ENCODE measurements at regions not wholly inside any gene's neighbourhood (a gene's known extent, or its start where the extent isn't known, plus 50 kb on each side); places are given as distances from the start of the nearest gene placed in this dataset.
"Not testable (repeated sequence)": the region's sequence is repeated elsewhere in the genome, so short reads cannot be mapped to it uniquely, and the experiment has no call there.

- CTCF ChIA-PET: no interaction called here
- ATAC-seq (no peak), DNase-seq (no peak)
- H3K27ac Mint-ChIP-seq: no peak overlapping the region
- H3K4me1 Mint-ChIP-seq: no peaks in the 10 kb centered on the region
- H3K9me3 Mint-ChIP-seq (ENCODE audit: low read depth): no peaks in the 10 kb centered on the region
- no peak overlapping the region for H3K4me3 Mint-ChIP-seq
- H3K27me3 Mint-ChIP-seq: peaks cover 11% of the 10 kb centered on the region
- no peaks in the 10 kb centered on the region for H3K36me3 Mint-ChIP-seq
Observed at GRCh38 chr9:73049280-73049679, 96.4 kb upstream of the ALDH1A1 start.

GRCh38 chr9:73046769-73047168 is 93.9 kb upstream of the ALDH1A1 start:
- ATAC-seq (no peak), DNase-seq (no peak)
- H3K36me3 Mint-ChIP-seq: no peaks in the 10 kb centered on the region
- no peaks in the 10 kb centered on the region for H3K9me3 Mint-ChIP-seq (ENCODE audit: low read depth)
- H3K4me3 Mint-ChIP-seq: no peak overlapping the region
- no peak overlapping the region for H3K27ac Mint-ChIP-seq
- no peaks in the 10 kb centered on the region for H3K27me3 Mint-ChIP-seq
- CTCF ChIA-PET: no interaction called here
- no peaks in the 10 kb centered on the region for H3K4me1 Mint-ChIP-seq

GRCh38 chr9:73044776-73045175 is 91.9 kb upstream of the ALDH1A1 start:
- H3K27ac Mint-ChIP-seq; H3K9me3 Mint-ChIP-seq (ENCODE audit: low read depth); DNase-seq; H3K4me1 Mint-ChIP-seq; ATAC-seq; H3K27me3 Mint-ChIP-seq; CTCF ChIA-PET; H3K4me3 Mint-ChIP-seq; H3K36me3 Mint-ChIP-seq: not testable (repeated sequence)

- Mint-ChIP-seq H3K4me3 (no peak overlapping the region), H3K9me3 (ENCODE audit: low read depth) (no peaks in the 10 kb centered on the region), H3K4me1 (no peaks in the 10 kb centered on the region), H3K27ac (no peak overlapping the region), H3K27me3 (peaks cover 14% of the 10 kb centered on the region), H3K36me3 (no peaks in the 10 kb centered on the region)
- CTCF ChIA-PET: no interaction called here
- DNase-seq (no peak), ATAC-seq (no peak)
Observed at GRCh38 chr9:73042155-73042554, 89.3 kb upstream of the ALDH1A1 start.

- DNase-seq (no peak), ATAC-seq (no peak)
- Mint-ChIP-seq H3K36me3 (no peaks in the 10 kb centered on the region), H3K4me3 (no peak overlapping the region), H3K27ac (no peak overlapping the region), H3K27me3 (peaks cover 29% of the 10 kb centered on the region), H3K9me3 (ENCODE audit: low read depth) (no peaks in the 10 kb centered on the region), H3K4me1 (no peaks in the 10 kb centered on the region)
- CTCF ChIA-PET: no interaction called here
Observed at GRCh38 chr9:73039271-73040263, 86.7 kb upstream of the ALDH1A1 start.

GRCh38 chr9:73038613-73039012 is 85.8 kb upstream of the ALDH1A1 start:
- ATAC-seq (no peak), DNase-seq (no peak)
- no peak overlapping the region for H3K27ac Mint-ChIP-seq
- H3K9me3 Mint-ChIP-seq (ENCODE audit: low read depth): no peaks in the 10 kb centered on the region
- peaks cover 36% of the 10 kb centered on the region for H3K27me3 Mint-ChIP-seq
- no peaks in the 10 kb centered on the region for H3K4me1 Mint-ChIP-seq
- CTCF ChIA-PET: no interaction called here
- no peak overlapping the region for H3K4me3 Mint-ChIP-seq
- no peaks in the 10 kb centered on the region for H3K36me3 Mint-ChIP-seq

GRCh38 chr9:73038089-73038509 is 85.2 kb upstream of the ALDH1A1 start:
- no peaks in the 10 kb centered on the region for H3K4me1 Mint-ChIP-seq
- CTCF ChIA-PET: no interaction called here
- no peak for ATAC-seq

GRCh38 chr9:73037613-73038012 is 84.8 kb upstream of the ALDH1A1 start:
- Mint-ChIP-seq H3K27ac (no peak overlapping the region), H3K9me3 (ENCODE audit: low read depth) (no peaks in the 10 kb centered on the region), H3K4me1 (no peaks in the 10 kb centered on the region), H3K27me3 (peaks cover 38% of the 10 kb centered on the region), H3K36me3 (no peaks in the 10 kb centered on the region), H3K4me3 (no peak overlapping the region)
- CTCF ChIA-PET: no interaction called here
- no peak for DNase-seq
- ATAC-seq: no peak

More at GRCh38 chr9:73038089-73038509, 85.2 kb upstream of the ALDH1A1 start:
- Mint-ChIP-seq H3K36me3 (no peaks in the 10 kb centered on the region), H3K27ac (no peak overlapping the region), H3K27me3 (peaks cover 38% of the 10 kb centered on the region), H3K4me3 (no peak overlapping the region), H3K9me3 (ENCODE audit: low read depth) (no peaks in the 10 kb centered on the region)
- no peak for DNase-seq

- Mint-ChIP-seq H3K9me3 (ENCODE audit: low read depth) (no peaks in the 10 kb centered on the region), H3K4me3 (no peak overlapping the region), H3K27ac (no peak overlapping the region), H3K27me3 (peaks cover 40% of the 10 kb centered on the region), H3K36me3 (no peaks in the 10 kb centered on the region), H3K4me1 (no peaks in the 10 kb centered on the region)
- CTCF ChIA-PET: no interaction called here
- ATAC-seq (no peak), DNase-seq (no peak)
Observed at GRCh38 chr9:73034962-73035361, 82.1 kb upstream of the ALDH1A1 start.

GRCh38 chr9:73031350-73031749 is 78.5 kb upstream of the ALDH1A1 start:
- ATAC-seq (no peak), DNase-seq (no peak)
- no peaks in the 10 kb centered on the region for H3K9me3 Mint-ChIP-seq (ENCODE audit: low read depth)
- H3K4me1 Mint-ChIP-seq: no peaks in the 10 kb centered on the region
- H3K27me3 Mint-ChIP-seq: peaks cover 31% of the 10 kb centered on the region
- no peak overlapping the region for H3K4me3 Mint-ChIP-seq
- CTCF ChIA-PET: no interaction called here
- H3K36me3 Mint-ChIP-seq: no peaks in the 10 kb centered on the region
- no peak overlapping the region for H3K27ac Mint-ChIP-seq

GRCh38 chr9:73030370-73031030 is 77.6 kb upstream of the ALDH1A1 start:
- CTCF ChIA-PET: no interaction called here
- ATAC-seq: no peak
- H3K9me3 Mint-ChIP-seq (ENCODE audit: low read depth): no peaks in the 10 kb centered on the region
- no peaks in the 10 kb centered on the region for H3K4me1 Mint-ChIP-seq
- peaks cover 26% of the 10 kb centered on the region for H3K27me3 Mint-ChIP-seq
- H3K36me3 Mint-ChIP-seq: no peaks in the 10 kb centered on the region
- no peak overlapping the region for H3K27ac Mint-ChIP-seq
- H3K4me3 Mint-ChIP-seq: no peak overlapping the region
- DNase-seq: no peak

- Mint-ChIP-seq H3K4me1 (no peaks in the 10 kb centered on the region), H3K4me3 (no peak overlapping the region), H3K9me3 (ENCODE audit: low read depth) (no peaks in the 10 kb centered on the region), H3K27ac (no peak overlapping the region), H3K27me3 (peaks cover 28% of the 10 kb centered on the region), H3K36me3 (no peaks in the 10 kb centered on the region)
- ATAC-seq (no peak), DNase-seq (no peak)
- CTCF ChIA-PET: interaction anchor here (0.8 kb wide), 1 partner anchor 18 kb away, joined by 3 read pairs; no protein-coding TSS in a partner anchor
Observed at GRCh38 chr9:73029346-73029745, 76.5 kb upstream of the ALDH1A1 start.

- peaks cover 28% of the 10 kb centered on the region for H3K27me3 Mint-ChIP-seq
- DNase-seq: no peak
- H3K27ac Mint-ChIP-seq: no peak overlapping the region
- H3K9me3 Mint-ChIP-seq (ENCODE audit: low read depth): no peaks in the 10 kb centered on the region
- CTCF ChIA-PET: interaction anchor here (0.6 kb wide), 1 partner anchor 12 kb away, joined by 4 read pairs; no protein-coding TSS in a partner anchor
- no peak overlapping the region for H3K4me3 Mint-ChIP-seq
- H3K4me1 Mint-ChIP-seq: peaks cover 10% of the 10 kb centered on the region
- no peaks in the 10 kb centered on the region for H3K36me3 Mint-ChIP-seq
- no peak for ATAC-seq
Observed at GRCh38 chr9:73026375-73026774, 73.5 kb upstream of the ALDH1A1 start.

- Mint-ChIP-seq H3K36me3 (no peaks in the 10 kb centered on the region), H3K9me3 (ENCODE audit: low read depth) (no peaks in the 10 kb centered on the region), H3K27me3 (peaks cover 30% of the 10 kb centered on the region), H3K4me1 (peaks cover 10% of the 10 kb centered on the region), H3K4me3 (no peak overlapping the region), H3K27ac (no peak overlapping the region)
- DNase-seq (no peak), ATAC-seq (no peak)
- CTCF ChIA-PET: no interaction called here
Observed at GRCh38 chr9:73024601-73025034, 71.8 kb upstream of the ALDH1A1 start.

Measured in activated CD8-positive, alpha-beta memory T cell treated with anti-CD3 and anti-CD28 coated beads, Interleukin-2, amount 10 ng/mL, durations not matched to agents 7 days and 5 days (primary cell).